ENCODE measurements at regions not wholly inside any gene's neighbourhood (a gene's known extent, or its start where the extent isn't known, plus 50 kb on each side); places are given as distances from the start of the nearest gene placed in this dataset.

DNA sequence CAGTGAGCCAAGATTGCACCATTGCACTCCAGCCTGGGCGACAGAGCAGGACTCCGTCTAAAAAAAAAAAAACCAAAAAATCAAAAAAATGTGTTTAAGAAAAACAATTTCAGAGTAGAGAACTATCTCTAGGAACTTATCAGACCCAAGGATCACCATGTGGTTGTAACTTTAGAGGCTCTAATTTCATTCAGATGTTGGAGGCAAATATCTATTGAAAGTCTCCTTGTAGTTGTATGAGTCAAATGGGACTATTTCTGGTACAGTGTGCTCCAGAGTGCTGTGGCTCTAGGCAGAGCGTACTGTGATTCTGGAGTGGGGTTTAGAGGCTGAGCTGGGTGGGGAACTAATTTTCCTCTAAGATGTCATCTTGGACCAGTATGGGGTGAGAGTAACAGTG is 398.7 kb downstream of the SHQ1 start:
- Histone ChIP-seq H3K4me1 (ENCODE audit: insufficient read depth, low read length) (peaks cover 15% of the 10 kb centered on the region), H3K9me3 (ENCODE audit: low read length) (no peaks in the 10 kb centered on the region), H2AFZ (ENCODE audit: low read depth, low read length) (no peak overlapping the region), H3K4me3 (ENCODE audit: low read length) (no peak overlapping the region), H3K27me3 (ENCODE audit: insufficient read depth, low read length) (peaks cover 25% of the 10 kb centered on the region), H3K36me3 (ENCODE audit: insufficient read depth, low read length) (no peaks in the 10 kb centered on the region)

GRCh38 chr3:72448858-72449257 is 399.4 kb downstream of the SHQ1 start:
- H3K27me3 ChIP-seq (ENCODE audit: insufficient read depth, low read length) = peaks cover 22% of the 10 kb centered on the region

GRCh38 chr3:72448375-72448823 is 399.8 kb downstream of the SHQ1 start:
- H3K27me3 ChIP-seq (ENCODE audit: insufficient read depth, low read length) = peaks cover 22% of the 10 kb centered on the region
- H2AFZ ChIP-seq (ENCODE audit: low read depth, low read length) = no peak overlapping the region
- no peaks in the 10 kb centered on the region for H3K36me3 ChIP-seq (ENCODE audit: insufficient read depth, low read length)
- H3K4me3 ChIP-seq (ENCODE audit: low read length) = no peak overlapping the region
- peaks cover 22% of the 10 kb centered on the region for H3K4me1 ChIP-seq (ENCODE audit: insufficient read depth, low read length)
- H3K9me3 ChIP-seq (ENCODE audit: low read length) = no peaks in the 10 kb centered on the region

More at GRCh38 chr3:72448858-72449257, 399.4 kb downstream of the SHQ1 start:
- Histone ChIP-seq H3K9me3 (ENCODE audit: low read length) (no peaks in the 10 kb centered on the region), H3K4me1 (ENCODE audit: insufficient read depth, low read length) (peaks cover 18% of the 10 kb centered on the region), H3K36me3 (ENCODE audit: insufficient read depth, low read length) (no peaks in the 10 kb centered on the region), H2AFZ (ENCODE audit: low read depth, low read length) (no peak overlapping the region), H3K4me3 (ENCODE audit: low read length) (no peak overlapping the region)

DNA sequence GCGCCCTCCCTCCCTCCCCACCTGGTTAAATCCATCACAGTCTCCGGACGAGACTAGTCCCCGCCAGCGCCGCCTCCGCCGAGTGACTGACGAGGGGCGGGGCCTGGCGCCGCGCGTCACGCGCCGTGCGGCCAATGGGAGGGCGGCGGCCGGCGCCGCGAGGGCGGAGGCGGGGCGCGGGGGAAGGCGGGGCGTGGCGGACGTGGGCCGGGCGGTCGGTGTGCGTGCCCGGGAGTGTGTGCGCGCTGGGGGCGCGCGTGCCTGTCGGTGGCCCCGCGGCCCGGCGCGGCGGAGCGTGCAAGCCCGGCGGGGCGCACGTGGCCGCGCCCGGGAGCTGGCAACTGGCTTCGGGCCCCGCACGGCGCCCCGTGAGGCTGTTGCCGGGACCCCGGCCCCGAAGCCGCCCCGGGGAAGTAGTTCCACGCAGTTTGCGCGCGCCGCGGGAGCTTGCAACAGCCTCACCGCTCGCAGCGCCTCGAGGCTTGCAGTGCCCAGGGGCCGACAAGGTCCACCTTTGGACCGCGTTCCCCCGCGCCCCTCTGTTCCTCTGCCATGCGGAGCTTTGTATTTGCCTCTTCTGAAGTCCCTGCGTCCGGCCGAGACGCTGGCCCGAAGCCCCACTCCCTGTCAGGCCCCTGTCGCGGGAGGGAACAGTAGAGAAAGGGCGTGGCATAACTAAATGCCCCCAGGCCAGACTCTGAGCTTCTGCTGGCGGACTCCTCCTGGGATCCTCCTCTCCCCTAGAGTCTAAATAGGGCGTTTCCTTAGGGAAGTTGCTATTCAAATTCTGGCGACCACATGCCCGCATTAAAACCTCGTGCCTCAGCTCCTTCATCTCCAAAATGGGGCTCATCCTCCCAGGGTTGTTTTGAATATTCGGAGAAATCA is 400.9 kb downstream of the SHQ1 start:
- H3K4me3 ChIP-seq (ENCODE audit: low read length) = peak overlapping the region; percentile 94
- H3K4me1 ChIP-seq (ENCODE audit: insufficient read depth, low read length) = peaks cover 22% of the 10 kb centered on the region
- no peaks in the 10 kb centered on the region for H3K9me3 ChIP-seq (ENCODE audit: low read length)
- H3K27me3 ChIP-seq (ENCODE audit: insufficient read depth, low read length) = peaks cover 18% of the 10 kb centered on the region
- H3K36me3 ChIP-seq (ENCODE audit: insufficient read depth, low read length) = peaks cover 2% of the 10 kb centered on the region
- H2AFZ ChIP-seq (ENCODE audit: low read depth, low read length) = peak overlapping the region; percentile 98

- H3K4me3 ChIP-seq (ENCODE audit: low read length) = peak within 1 kb of the TSS; percentile 94
These were observed 401.8 kb downstream of the SHQ1 start, which contains the start of gene RYBP for GRCh38 chr3:72446218-72447058. TSS of gene RYBP (minus strand) at chr3:72446621.

DNA sequence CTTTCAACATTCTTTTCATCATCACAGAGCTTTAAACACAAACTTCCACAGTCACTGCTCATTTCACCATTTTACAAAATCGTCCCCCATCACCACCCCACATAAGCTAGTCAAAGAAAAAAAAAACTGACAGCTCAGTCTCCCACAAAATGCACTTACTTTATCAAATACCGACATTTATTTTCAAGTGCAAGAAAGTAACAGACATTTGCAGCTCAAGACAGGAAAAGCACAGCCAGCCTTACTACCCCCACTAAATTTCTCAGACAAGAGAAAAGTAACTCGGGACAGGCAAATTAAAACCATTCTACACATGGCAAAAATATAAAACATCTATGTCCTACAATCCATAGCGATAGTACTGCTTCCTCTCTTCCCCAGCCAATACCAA is 402.4 kb downstream of the SHQ1 start:
- H3K9me3 ChIP-seq (ENCODE audit: low read length) = no peaks in the 10 kb centered on the region
- peaks cover 2% of the 10 kb centered on the region for H3K36me3 ChIP-seq (ENCODE audit: insufficient read depth, low read length)
- H3K4me1 ChIP-seq (ENCODE audit: insufficient read depth, low read length) = peaks cover 22% of the 10 kb centered on the region
- peaks cover 18% of the 10 kb centered on the region for H3K27me3 ChIP-seq (ENCODE audit: insufficient read depth, low read length)
- H3K4me3 ChIP-seq (ENCODE audit: low read length) = peak overlapping the region; percentile 94
- no peak overlapping the region for H2AFZ ChIP-seq (ENCODE audit: low read depth, low read length)

More at GRCh38 chr3:72446218-72447058, 401.8 kb downstream of the SHQ1 start, which contains the start of gene RYBP:
- Histone ChIP-seq H2AFZ (ENCODE audit: low read depth, low read length) (peak within 1 kb of the TSS; percentile 98), H3K36me3 (ENCODE audit: insufficient read depth, low read length) (peaks cover 2% of the 10 kb centered on the region), H3K4me1 (ENCODE audit: insufficient read depth, low read length) (peaks cover 22% of the 10 kb centered on the region), H3K9me3 (ENCODE audit: low read length) (no peaks in the 10 kb centered on the region), H3K27me3 (ENCODE audit: insufficient read depth, low read length) (peaks cover 18% of the 10 kb centered on the region)

DNA sequence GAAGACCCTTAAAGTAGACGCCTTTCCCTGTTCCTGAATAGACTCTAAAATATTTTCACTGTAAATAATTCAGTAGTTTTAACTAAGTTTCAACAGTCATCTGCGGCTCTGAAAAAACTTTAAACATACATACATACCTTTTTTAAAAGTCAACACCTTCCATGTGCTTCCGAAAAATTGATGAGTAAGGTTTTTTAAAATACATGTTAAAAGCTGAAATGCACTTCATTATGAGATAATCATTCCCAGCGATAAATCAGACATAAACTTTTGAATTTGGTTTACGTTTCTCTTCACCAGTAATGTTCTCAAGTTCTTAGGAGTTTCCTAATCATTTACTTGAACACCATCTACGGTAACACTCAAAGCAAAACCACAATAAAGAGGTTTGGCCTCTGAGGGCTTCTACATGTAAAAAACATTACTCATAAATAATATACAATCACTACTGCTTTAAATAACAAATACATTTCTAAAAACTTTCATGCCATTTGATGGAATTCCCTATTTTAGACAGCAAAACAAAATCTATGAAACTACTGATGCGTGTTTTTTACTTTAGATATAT is 403.5 kb downstream of the SHQ1 start:
- no peaks in the 10 kb centered on the region for H3K9me3 ChIP-seq (ENCODE audit: low read length)
- peaks cover 14% of the 10 kb centered on the region for H3K27me3 ChIP-seq (ENCODE audit: insufficient read depth, low read length)
- no peak overlapping the region for H2AFZ ChIP-seq (ENCODE audit: low read depth, low read length)
- H3K4me3 ChIP-seq (ENCODE audit: low read length) = peak overlapping the region; percentile 94
- peaks cover 22% of the 10 kb centered on the region for H3K4me1 ChIP-seq (ENCODE audit: insufficient read depth, low read length)
- H3K36me3 ChIP-seq (ENCODE audit: insufficient read depth, low read length) = peaks cover 3% of the 10 kb centered on the region

GRCh38 chr3:72442759-72443158 is 405.5 kb downstream of the SHQ1 start:
- Histone ChIP-seq H3K9me3 (ENCODE audit: low read length) (no peaks in the 10 kb centered on the region), H3K4me3 (ENCODE audit: low read length) (no peak overlapping the region), H3K27me3 (ENCODE audit: insufficient read depth, low read length) (peaks cover 1% of the 10 kb centered on the region), H3K36me3 (ENCODE audit: insufficient read depth, low read length) (peaks cover 14% of the 10 kb centered on the region), H2AFZ (ENCODE audit: low read depth, low read length) (no peak overlapping the region), H3K4me1 (ENCODE audit: insufficient read depth, low read length) (peaks cover 19% of the 10 kb centered on the region)

GRCh38 chr3:72441284-72441994 is 406.8 kb downstream of the SHQ1 start:
- Histone ChIP-seq H3K4me1 (ENCODE audit: insufficient read depth, low read length) (peaks cover 17% of the 10 kb centered on the region), H3K9me3 (ENCODE audit: low read length) (no peaks in the 10 kb centered on the region), H3K4me3 (ENCODE audit: low read length) (no peak overlapping the region), H3K27me3 (ENCODE audit: insufficient read depth, low read length) (no peaks in the 10 kb centered on the region), H2AFZ (ENCODE audit: low read depth, low read length) (no peak overlapping the region), H3K36me3 (ENCODE audit: insufficient read depth, low read length) (peaks cover 14% of the 10 kb centered on the region)

- Histone ChIP-seq H2AFZ (ENCODE audit: low read depth, low read length) (no peak overlapping the region), H3K36me3 (ENCODE audit: insufficient read depth, low read length) (peaks cover 16% of the 10 kb centered on the region), H3K9me3 (ENCODE audit: low read length) (no peaks in the 10 kb centered on the region), H3K4me3 (ENCODE audit: low read length) (no peak overlapping the region), H3K4me1 (ENCODE audit: insufficient read depth, low read length) (peaks cover 13% of the 10 kb centered on the region), H3K27me3 (ENCODE audit: insufficient read depth, low read length) (no peaks in the 10 kb centered on the region)
These were observed 407.8 kb downstream of the SHQ1 start for GRCh38 chr3:72440491-72440890.

GRCh38 chr3:72439321-72440183 is 408.7 kb downstream of the SHQ1 start:
- H3K9me3 ChIP-seq (ENCODE audit: low read length) = no peaks in the 10 kb centered on the region
- H3K27me3 ChIP-seq (ENCODE audit: insufficient read depth, low read length) = no peaks in the 10 kb centered on the region
- H3K36me3 ChIP-seq (ENCODE audit: insufficient read depth, low read length) = peaks cover 16% of the 10 kb centered on the region
- no peak overlapping the region for H3K4me3 ChIP-seq (ENCODE audit: low read length)
- peaks cover 7% of the 10 kb centered on the region for H3K4me1 ChIP-seq (ENCODE audit: insufficient read depth, low read length)
- H2AFZ ChIP-seq (ENCODE audit: low read depth, low read length) = no peak overlapping the region

Measured in neuron (in vitro differentiated cells).